Activated effector memory CD4-positive, alpha-beta T cell treated with anti-CD3 and anti-CD28 coated beads, Interleukin-2, amount 50 U/mL, for 16 hours (primary cell): ENCODE measurements at regions not wholly inside any gene's neighbourhood (a gene's known extent, or its start where the extent isn't known, plus 50 kb on each side); places are given as distances from the start of the nearest gene placed in this dataset.
A peak's percentile ranks its signal among the peaks of the same experiment; 100 is the strongest.

Experiments
- DNase-seq: peaks from one replicate; pipeline ENCODE4 v3.0.0-alpha.2; 2020

GRCh38 chr20:24134930-24135329, 146.4 kb upstream of the GGTLC1 start:
- DNase-seq, result no peak

GRCh38 chr20:24134284-24134683, 145.7 kb upstream of the GGTLC1 start:
- no peak for DNase-seq

- no peak for DNase-seq
Measured at GRCh38 chr20:24132246-24132645, 143.7 kb upstream of the GGTLC1 start.

GRCh38 chr20:24131684-24132083, 143.1 kb upstream of the GGTLC1 start:
- DNase-seq, result no peak

GRCh38 chr20:24131281-24131680, 142.7 kb upstream of the GGTLC1 start:
- no peak for DNase-seq

GRCh38 chr20:24129641-24130040, 141.1 kb upstream of the GGTLC1 start:
- DNase-seq, result no peak

- no peak for DNase-seq
Measured at GRCh38 chr20:24124951-24125650, 136.5 kb upstream of the GGTLC1 start.

- DNase-seq, result no peak
Measured at GRCh38 chr20:24124003-24124402, 135.4 kb upstream of the GGTLC1 start.

- DNase-seq, result no peak
Measured at GRCh38 chr20:24118441-24119175, 130.0 kb upstream of the GGTLC1 start.

- DNase-seq, result no peak
Measured at GRCh38 chr20:24118034-24118433, 129.5 kb upstream of the GGTLC1 start.

- DNase-seq, result no peak
Measured at GRCh38 chr20:24117383-24117782, 128.8 kb upstream of the GGTLC1 start.

GRCh38 chr20:24116611-24117010, 128.0 kb upstream of the GGTLC1 start:
- no peak for DNase-seq

GRCh38 chr20:24112360-24112759, 123.8 kb upstream of the GGTLC1 start:
- no peak for DNase-seq

- DNase-seq, result no peak
Measured at GRCh38 chr20:24111858-24112257, 123.3 kb upstream of the GGTLC1 start.

- DNase-seq, result no peak
Measured at GRCh38 chr20:24109537-24109936, 121.0 kb upstream of the GGTLC1 start.

GRCh38 chr20:24109008-24109407, 120.4 kb upstream of the GGTLC1 start:
- DNase-seq, result no peak

- DNase-seq, result no peak
Measured at GRCh38 chr20:24108581-24108980, 120.0 kb upstream of the GGTLC1 start.

GRCh38 chr20:24106801-24107445, 118.3 kb upstream of the GGTLC1 start:
- DNase-seq, result no peak

GRCh38 chr20:24106150-24106800, 117.7 kb upstream of the GGTLC1 start:
- DNase-seq, result no peak

GRCh38 chr20:24102749-24103333, 114.3 kb upstream of the GGTLC1 start:
- DNase-seq, result no peak

- no peak for DNase-seq
Measured at GRCh38 chr20:24102290-24102689, 113.7 kb upstream of the GGTLC1 start.

- peak; percentile 80 for DNase-seq
Measured at GRCh38 chr20:24100370-24101011, 111.9 kb upstream of the GGTLC1 start.

GRCh38 chr20:24098886-24099285, 110.3 kb upstream of the GGTLC1 start:
- no peak for DNase-seq
